ENCODE measurements at regions not wholly inside any gene's neighbourhood (a gene's known extent, or its start where the extent isn't known, plus 50 kb on each side); places are given as distances from the start of the nearest gene placed in this dataset.

DNA sequence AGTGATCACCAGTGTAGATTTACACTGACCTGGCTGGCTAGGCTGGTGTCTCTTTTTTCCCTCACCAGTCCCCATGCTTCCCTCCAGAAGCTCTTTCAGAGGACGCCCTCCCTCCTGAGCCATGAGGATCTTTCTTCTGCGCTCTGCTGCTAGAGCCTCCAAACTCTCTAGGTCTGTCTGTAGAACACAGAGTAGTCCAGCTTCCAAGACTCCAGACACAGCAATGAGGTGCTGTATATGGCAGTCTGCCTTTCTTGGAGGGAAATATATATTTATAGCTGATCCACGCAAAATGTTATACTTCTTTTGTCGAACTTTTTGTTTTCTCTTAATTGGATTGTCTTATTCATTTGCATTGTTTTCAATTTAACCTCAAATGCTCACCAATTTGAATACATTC lies 1121.8 kb downstream of the ROBO2 start:
- TF ChIP-seq POLR2A (IDR thresholded peaks at IDR 0.05), result no peak
- TF ChIP-seq, protein P1, sequence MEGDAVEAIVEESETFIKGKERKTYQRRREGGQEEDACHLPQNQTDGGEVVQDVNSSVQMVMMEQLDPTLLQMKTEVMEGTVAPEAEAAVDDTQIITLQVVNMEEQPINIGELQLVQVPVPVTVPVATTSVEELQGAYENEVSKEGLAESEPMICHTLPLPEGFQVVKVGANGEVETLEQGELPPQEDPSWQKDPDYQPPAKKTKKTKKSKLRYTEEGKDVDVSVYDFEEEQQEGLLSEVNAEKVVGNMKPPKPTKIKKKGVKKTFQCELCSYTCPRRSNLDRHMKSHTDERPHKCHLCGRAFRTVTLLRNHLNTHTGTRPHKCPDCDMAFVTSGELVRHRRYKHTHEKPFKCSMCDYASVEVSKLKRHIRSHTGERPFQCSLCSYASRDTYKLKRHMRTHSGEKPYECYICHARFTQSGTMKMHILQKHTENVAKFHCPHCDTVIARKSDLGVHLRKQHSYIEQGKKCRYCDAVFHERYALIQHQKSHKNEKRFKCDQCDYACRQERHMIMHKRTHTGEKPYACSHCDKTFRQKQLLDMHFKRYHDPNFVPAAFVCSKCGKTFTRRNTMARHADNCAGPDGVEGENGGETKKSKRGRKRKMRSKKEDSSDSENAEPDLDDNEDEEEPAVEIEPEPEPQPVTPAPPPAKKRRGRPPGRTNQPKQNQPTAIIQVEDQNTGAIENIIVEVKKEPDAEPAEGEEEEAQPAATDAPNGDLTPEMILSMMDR (IDR thresholded peaks at IDR 0.05), result no peak

Data from esophagus squamous epithelium (tissue), 4 donors.